Esophagus (tissue), 2 donors: ENCODE measurements at regions not wholly inside any gene's neighbourhood (a gene's known extent, or its start where the extent isn't known, plus 50 kb on each side); places are given as distances from the start of the nearest gene placed in this dataset.

ENCODE experiments used
- H3K27ac ChIP-seq, 2 donors: one replicate each; pipeline ENCODE4 v1.5.1; 2013; ENCODE audit warnings: low read depth in 2 of 2, mild to moderate bottlenecking in 2 of 2, inconsistent platforms in 1 of 2, low read length in 1 of 2, moderate library complexity in 1 of 2
- H3K27me3 ChIP-seq, 2 donors: one replicate each; pipeline ENCODE4 v1.6.1; 2013; ENCODE audit warnings: low read length in 2 of 2, control low read depth in 1 of 2, mild to moderate bottlenecking in 1 of 2; ENCODE audit not compliant: insufficient read depth in 2 of 2, control insufficient read depth in 1 of 2
- H3K36me3 ChIP-seq, 2 donors: one replicate each; pipeline ENCODE4 v1.6.1; 2013; ENCODE audit warnings: low read length in 1 of 2; ENCODE audit not compliant: control insufficient read depth in 2 of 2, insufficient read depth in 2 of 2
- H3K4me1 ChIP-seq, 2 donors: one replicate each; pipeline ENCODE4 v1.6.1; 2013; ENCODE audit warnings: low read length in 1 of 2; ENCODE audit not compliant: control insufficient read depth in 2 of 2, insufficient read depth in 2 of 2
- H3K4me3 ChIP-seq, 2 donors: one replicate each; pipeline ENCODE4 v1.5.1; 2013; ENCODE audit warnings: low read length in 2 of 2, mild to moderate bottlenecking in 2 of 2, low read depth in 1 of 2, moderate library complexity in 1 of 2
- H3K9me3 ChIP-seq, 2 donors: one replicate each; pipeline ENCODE4 v1.6.1; 2013; ENCODE audit warnings: mild to moderate bottlenecking in 2 of 2, low read depth in 1 of 2, low read length in 1 of 2, moderate library complexity in 1 of 2; ENCODE audit not compliant: control insufficient read depth in 2 of 2, insufficient read depth in 1 of 2
- WGBS, 2 donors: extraction: QIAGEN DNeasy Blood & Tissue Kit; methylation state at CpG; one replicate each; pipeline ENCODE4 v1.1.7; 2013; 5-methylcytosine and 5-hydroxymethylcytosine counted together
- donor health status: healthy with polysubstance abuse.
- donor health status: Bipolar disorder and iron deficiency.

DNA sequence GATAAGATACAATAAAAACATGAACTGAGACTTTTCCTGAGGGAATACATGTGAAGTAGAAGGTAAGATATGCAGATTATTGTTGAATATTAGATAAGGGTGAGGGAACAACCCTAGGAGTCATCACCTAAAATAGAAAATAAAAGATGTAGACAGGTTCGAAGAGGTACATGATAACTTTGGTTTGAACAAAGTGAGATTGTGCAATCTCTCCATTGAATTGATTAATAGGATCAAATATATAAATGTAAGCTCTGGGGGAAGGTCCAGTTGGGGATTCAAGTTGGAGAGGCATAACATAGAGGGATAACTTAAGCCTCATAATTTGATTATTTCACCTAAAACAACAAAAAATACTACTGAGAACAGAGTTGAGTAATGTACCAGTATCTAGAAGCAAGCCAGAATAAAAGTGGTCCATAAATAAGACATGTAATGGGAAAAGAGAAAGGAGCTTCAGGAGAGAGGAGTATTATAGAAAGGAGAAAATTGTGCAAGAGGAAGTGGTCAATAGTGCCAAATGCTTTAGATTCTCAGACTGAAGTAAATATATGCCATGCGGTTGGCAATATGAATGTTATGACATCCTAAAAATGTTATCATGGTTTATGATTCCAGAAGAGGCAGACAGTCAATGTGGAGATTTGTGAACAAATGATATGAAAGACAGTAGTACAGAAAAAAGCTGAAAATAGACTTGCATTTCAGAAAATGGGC lies 282.3 kb upstream of the CHRM2 start:
- 80 to 85% methylated on average over 2 of the region's 2 CpGs for WGBS, 2 donors

DNA sequence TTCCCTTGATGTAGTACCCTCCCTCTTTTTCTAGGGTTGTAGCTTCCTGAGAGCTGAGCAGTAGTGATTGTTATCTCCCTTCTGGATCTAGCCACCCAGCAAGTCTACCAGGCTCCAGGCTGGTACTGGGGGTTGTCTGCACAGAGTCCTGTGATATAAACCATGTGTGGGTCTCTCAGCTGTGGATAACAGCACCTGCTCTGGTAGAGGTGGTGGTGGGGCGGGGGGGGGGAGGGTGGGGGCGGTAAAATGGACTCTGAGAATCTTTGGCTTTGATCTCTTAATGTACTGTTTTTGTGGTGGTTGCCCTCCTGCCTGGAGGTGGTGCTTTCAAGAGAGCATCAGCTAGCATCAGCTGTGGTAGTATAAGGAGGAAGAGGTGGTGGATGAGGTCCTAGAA lies 302.0 kb upstream of the CHRM2 start:
- no peaks in the 10 kb centered on the region for H3K4me1 ChIP-seq
- no peaks in the 10 kb centered on the region for H3K9me3 ChIP-seq
- no peaks in the 10 kb centered on the region for H3K36me3 ChIP-seq
- no peak overlapping the region for H3K4me3 ChIP-seq
- H3K27me3 ChIP-seq = no peaks in the 10 kb centered on the region
- H3K27ac ChIP-seq = no peak overlapping the region
- 43 to 50% methylated on average over 2 of the region's 2 CpGs for WGBS, 2 donors

More for the DNA sequence above, 282.3 kb upstream of the CHRM2 start:
- Histone ChIP-seq H3K4me1 (no peaks in the 10 kb centered on the region), H3K36me3 (no peaks in the 10 kb centered on the region), H3K27me3 (no peaks in the 10 kb centered on the region), H3K9me3 (no peaks in the 10 kb centered on the region), H3K27ac (no peak overlapping the region), H3K4me3 (no peak overlapping the region)

DNA sequence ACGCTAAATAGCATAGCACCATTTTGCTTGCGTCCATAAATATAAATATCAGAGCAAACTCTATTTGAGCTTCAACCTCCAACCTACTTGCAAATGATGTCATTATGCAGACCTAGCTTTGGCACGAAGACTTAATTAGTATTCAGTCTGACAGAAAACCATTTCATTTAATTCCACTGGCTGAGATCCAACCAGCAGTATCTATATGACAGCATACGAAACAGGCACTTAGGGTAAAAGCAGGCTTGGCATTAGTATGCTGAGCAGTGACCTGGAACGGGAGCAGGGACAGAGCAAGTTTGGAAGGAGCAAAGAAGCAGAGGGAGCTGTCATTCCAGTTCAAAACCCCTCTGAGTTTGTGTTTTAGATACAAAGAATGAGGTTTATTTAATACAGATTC lies 312.5 kb upstream of the CHRM2 start:
- Histone ChIP-seq H3K27ac (no peak overlapping the region), H3K36me3 (no peaks in the 10 kb centered on the region)
- 49 to 53% methylated on average over 5 of the region's 5 CpGs for WGBS, 2 donors

DNA sequence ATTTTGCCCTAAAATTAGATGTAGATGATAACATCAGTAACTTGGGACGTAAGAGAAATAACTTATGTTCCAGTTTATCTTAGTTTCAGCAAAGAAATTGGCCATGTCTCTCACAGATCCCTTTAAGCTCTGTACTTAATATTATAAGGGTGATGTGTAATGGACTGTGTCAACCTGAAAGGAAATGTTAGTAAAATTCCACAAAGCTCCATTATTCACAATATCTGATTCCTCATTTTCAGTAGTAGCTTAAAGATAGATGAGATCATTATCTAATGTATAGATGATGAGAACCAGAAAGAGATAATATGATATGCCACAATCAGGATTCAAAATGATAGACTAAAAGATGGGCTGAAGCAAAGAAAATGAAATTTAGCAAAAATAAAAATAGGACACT lies 316.8 kb upstream of the CHRM2 start:
- Histone ChIP-seq H3K36me3 (no peaks in the 10 kb centered on the region), H3K4me1 (no peaks in the 10 kb centered on the region), H3K4me3 (no peak overlapping the region), H3K27me3 (no peaks in the 10 kb centered on the region), H3K27ac (no peak overlapping the region), H3K9me3 (no peaks in the 10 kb centered on the region)
- WGBS, 2 donors = 80 to 81% methylated on average over 1 of the region's 1 CpG

More for the DNA sequence above, 312.5 kb upstream of the CHRM2 start:
- Histone ChIP-seq H3K27me3 (no peaks in the 10 kb centered on the region), H3K9me3 (no peaks in the 10 kb centered on the region), H3K4me1 (no peaks in the 10 kb centered on the region), H3K4me3 (no peak overlapping the region)

DNA sequence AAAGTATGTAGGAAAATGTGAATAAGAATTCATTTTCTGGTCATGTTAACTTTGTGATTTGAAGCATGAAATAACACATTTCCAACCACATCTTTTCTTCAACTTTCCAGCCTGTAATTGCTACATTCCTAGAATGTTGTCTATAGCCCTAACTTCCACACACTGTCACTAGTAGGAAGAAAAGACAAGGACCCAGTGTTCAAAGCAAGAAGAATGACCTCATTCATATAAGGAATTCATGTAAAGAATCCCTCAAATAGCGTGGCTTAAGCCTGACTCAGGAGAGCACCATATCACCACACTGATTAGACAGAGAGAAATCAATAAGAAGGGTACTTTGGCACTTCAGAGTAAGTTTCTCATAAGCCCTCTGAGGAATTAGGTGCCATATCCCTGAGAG lies 318.7 kb upstream of the CHRM2 start:
- no peaks in the 10 kb centered on the region for H3K36me3 ChIP-seq
- no peaks in the 10 kb centered on the region for H3K27me3 ChIP-seq
- no peak overlapping the region for H3K4me3 ChIP-seq
- H3K4me1 ChIP-seq = no peaks in the 10 kb centered on the region
- H3K9me3 ChIP-seq = no peaks in the 10 kb centered on the region
- 50 to 67% methylated on average over 1 of the region's 1 CpG for WGBS, 2 donors
- no peak overlapping the region for H3K27ac ChIP-seq

DNA sequence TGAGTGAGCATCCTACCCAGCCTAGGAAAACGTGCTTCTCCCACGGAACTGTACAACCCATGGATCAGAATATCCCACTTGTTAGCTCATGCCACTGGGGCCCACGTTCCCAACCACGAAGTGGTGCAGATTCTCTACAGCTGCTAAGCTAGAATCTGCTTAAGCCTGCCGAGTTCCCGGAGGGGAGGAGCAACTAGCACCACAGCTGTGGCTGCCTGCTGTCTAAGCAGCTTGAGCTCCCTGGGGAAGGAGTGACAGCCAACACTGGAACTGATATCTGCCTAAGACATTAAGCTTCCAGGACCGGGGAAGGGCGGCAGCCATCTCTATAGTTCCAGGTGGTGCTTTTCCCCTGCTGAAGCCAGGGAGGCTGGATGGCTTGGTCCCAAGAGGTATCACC lies 334.7 kb upstream of the CHRM2 start:
- H3K27me3 ChIP-seq = no peaks in the 10 kb centered on the region
- no peaks in the 10 kb centered on the region for H3K36me3 ChIP-seq
- no peaks in the 10 kb centered on the region for H3K4me1 ChIP-seq
- 76 to 80% methylated on average over 8 of the region's 8 CpGs for WGBS, 2 donors
- peaks cover 0 to 11% of the 10 kb centered on the region in 2 donors for H3K9me3 ChIP-seq
- no peak overlapping the region for H3K27ac ChIP-seq
- H3K4me3 ChIP-seq = no peak overlapping the region

DNA sequence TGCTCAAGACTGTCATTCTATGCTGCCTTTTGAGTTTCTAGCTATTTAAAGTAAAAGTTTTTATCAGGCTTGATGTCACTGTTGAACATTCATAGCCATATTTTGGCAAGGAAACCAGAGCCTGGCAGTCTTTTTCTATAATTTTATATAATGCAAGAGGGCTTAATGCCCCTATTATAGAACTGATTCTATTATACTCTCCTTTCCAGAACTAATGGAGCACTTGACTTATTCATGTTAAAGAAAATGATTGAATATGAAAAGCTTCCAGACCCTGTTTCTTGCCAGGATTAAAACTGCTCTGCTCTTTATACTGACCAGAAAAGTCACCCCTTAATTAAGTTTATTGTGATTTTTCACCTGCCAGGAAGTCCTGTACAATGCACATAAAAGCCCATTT lies 337.6 kb upstream of the CHRM2 start:
- Histone ChIP-seq H3K9me3 (peaks cover 8 to 21% of the 10 kb centered on the region in 2 donors), H3K27me3 (no peaks in the 10 kb centered on the region), H3K36me3 (no peaks in the 10 kb centered on the region), H3K27ac (no peak overlapping the region), H3K4me3 (no peak overlapping the region), H3K4me1 (no peaks in the 10 kb centered on the region)

DNA sequence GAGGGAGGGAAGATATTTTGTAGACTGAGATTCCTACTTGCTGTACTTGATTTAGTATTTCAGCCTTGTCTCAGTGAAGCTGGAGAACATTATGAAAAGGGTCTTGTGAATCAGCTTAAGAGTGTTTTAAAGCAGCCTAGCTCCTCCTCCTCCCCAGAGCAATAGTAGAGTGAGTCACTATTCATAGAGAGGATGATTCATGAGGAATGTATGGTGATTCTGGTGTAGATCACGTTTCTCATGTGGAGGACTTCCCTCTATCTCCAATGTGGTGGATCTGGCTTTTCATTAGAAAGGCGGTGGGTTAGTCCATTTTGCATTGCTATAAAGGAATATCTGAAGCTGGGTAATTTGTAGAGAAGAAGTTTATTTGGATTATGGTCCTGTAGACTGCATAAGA lies 340.1 kb upstream of the CHRM2 start:
- H3K4me1 ChIP-seq = no peaks in the 10 kb centered on the region
- H3K27me3 ChIP-seq = no peaks in the 10 kb centered on the region
- peaks cover 8 to 11% of the 10 kb centered on the region in 2 donors for H3K9me3 ChIP-seq
- no peaks in the 10 kb centered on the region for H3K36me3 ChIP-seq
- no peak overlapping the region for H3K27ac ChIP-seq
- H3K4me3 ChIP-seq = no peak overlapping the region
- WGBS, 2 donors = 51 to 55% methylated on average over 2 of the region's 2 CpGs

DNA sequence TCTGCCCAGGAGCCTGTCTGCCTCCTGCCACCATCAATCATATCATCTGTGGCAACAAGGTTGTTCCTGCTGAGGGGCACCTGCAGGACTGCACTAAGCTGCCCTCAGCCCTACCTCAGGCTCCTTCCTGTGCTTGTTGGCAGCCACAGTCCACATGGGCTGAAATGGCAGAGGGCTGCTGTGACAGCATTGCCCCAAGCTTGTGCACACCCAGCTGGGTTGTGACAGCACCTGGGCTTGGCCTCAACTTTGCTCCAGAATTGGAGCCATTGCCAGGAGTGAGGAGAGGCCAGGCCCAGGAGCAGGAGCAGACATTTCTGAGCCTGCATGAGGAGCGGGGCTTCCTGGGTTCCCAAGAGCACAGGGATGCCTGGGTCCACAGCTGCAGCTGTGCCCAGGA lies 340.9 kb upstream of the CHRM2 start:
- Histone ChIP-seq H3K9me3 (peaks cover 8 to 10% of the 10 kb centered on the region in 2 donors), H3K4me3 (no peak overlapping the region), H3K36me3 (no peaks in the 10 kb centered on the region), H3K27ac (no peak overlapping the region), H3K4me1 (no peaks in the 10 kb centered on the region), H3K27me3 (no peaks in the 10 kb centered on the region)
- WGBS, 2 donors = 80% methylated on average over 1 of the region's 1 CpG

DNA sequence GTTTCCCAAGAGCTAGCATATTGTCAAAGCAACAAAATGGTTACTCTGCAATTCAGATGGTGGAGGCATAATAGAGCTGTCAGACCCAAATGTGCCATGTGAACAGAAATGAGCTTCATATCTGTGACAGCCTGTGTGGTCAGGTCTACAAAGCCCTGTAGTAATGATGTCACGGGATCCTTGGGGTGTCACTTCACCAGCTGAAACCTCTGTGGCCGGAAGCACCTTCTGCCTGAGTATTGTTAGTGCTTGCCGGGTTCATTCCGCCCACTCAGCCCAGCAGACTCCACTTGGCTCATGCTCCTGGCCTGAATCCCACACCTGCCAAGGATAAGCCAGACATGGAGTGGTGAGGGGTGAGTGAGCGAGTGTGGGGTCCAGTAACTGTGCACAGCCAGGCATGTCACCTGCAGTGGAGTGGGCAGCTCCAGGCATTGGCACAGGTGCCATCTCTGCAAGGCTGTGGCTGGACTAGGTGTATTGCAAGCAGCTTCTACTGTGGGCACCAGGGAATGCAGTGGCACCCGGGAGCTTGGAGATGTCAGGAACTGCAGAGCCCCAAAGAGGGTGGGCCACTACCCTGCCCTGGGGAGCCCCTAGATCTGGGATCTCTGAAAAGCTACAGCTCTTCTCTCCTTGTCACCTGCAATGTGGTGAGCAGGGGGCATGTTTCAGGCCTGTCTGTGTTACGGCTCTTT lies 341.9 kb upstream of the CHRM2 start:
- Histone ChIP-seq H3K27ac (no peak overlapping the region), H3K27me3 (no peaks in the 10 kb centered on the region), H3K4me3 (no peak overlapping the region), H3K36me3 (no peaks in the 10 kb centered on the region), H3K9me3 (peaks cover 8 to 10% of the 10 kb centered on the region in 2 donors), H3K4me1 (no peaks in the 10 kb centered on the region)
- 83 to 85% methylated on average over 7 of the region's 7 CpGs for whole genome bisulfite sequencing, 2 donors
